ENCODE measurements at regions not wholly inside any gene's neighbourhood (a gene's known extent, or its start where the extent isn't known, plus 50 kb on each side); places are given as distances from the start of the nearest gene placed in this dataset.

GRCh38 chr9:73736270-73736669, 584.6 kb downstream of the ANXA1 start:
- TF ChIP-seq CTCF (IDR thresholded peaks at IDR 0.05; ENCODE audit: insufficient read depth, low read depth, low read length, missing control alignments): no peak

GRCh38 chr9:73738741-73739530, 587.3 kb downstream of the ANXA1 start:
- DNase-seq (ENCODE audit: low read depth): no peak
- no peak overlapping the region for H3K4me3 ChIP-seq (ENCODE audit: low read depth, low read length)
- no peak for TF ChIP-seq CTCF (IDR thresholded peaks at IDR 0.05; ENCODE audit: insufficient read depth, low read depth, low read length, missing control alignments)

More at GRCh38 chr9:73736270-73736669, 584.6 kb downstream of the ANXA1 start:
- DNase-seq (ENCODE audit: low read depth): no peak
- no peak overlapping the region for H3K4me3 ChIP-seq (ENCODE audit: low read depth, low read length)

- no peak for TF ChIP-seq CTCF (IDR thresholded peaks at IDR 0.05; ENCODE audit: insufficient read depth, low read depth, low read length, missing control alignments)
- H3K4me3 ChIP-seq (ENCODE audit: low read depth, low read length): no peak overlapping the region
- DNase-seq (ENCODE audit: low read depth): no peak
Measured at GRCh38 chr9:73741316-73741715, 589.7 kb downstream of the ANXA1 start.

- DNase-seq (ENCODE audit: low read depth): no peak
- TF ChIP-seq CTCF (IDR thresholded peaks at IDR 0.05; ENCODE audit: insufficient read depth, low read depth, low read length, missing control alignments): no peak
- H3K4me3 ChIP-seq (ENCODE audit: low read depth, low read length): no peak overlapping the region
Measured at GRCh38 chr9:73742412-73742811, 590.7 kb downstream of the ANXA1 start.

GRCh38 chr9:73743826-73744225, 592.2 kb downstream of the ANXA1 start:
- no peak overlapping the region for H3K4me3 ChIP-seq (ENCODE audit: low read depth, low read length)
- no peak for TF ChIP-seq CTCF (IDR thresholded peaks at IDR 0.05; ENCODE audit: insufficient read depth, low read depth, low read length, missing control alignments)
- no peak for DNase-seq (ENCODE audit: low read depth)

GRCh38 chr9:73745598-73745997, 593.9 kb downstream of the ANXA1 start:
- DNase-seq (ENCODE audit: low read depth): no peak
- no peak for TF ChIP-seq CTCF (IDR thresholded peaks at IDR 0.05; ENCODE audit: insufficient read depth, low read depth, low read length, missing control alignments)
- no peak overlapping the region for H3K4me3 ChIP-seq (ENCODE audit: low read depth, low read length)

GRCh38 chr9:73753171-73753570, 601.5 kb downstream of the ANXA1 start:
- H3K4me3 ChIP-seq (ENCODE audit: low read depth, low read length): no peak overlapping the region
- no peak for TF ChIP-seq CTCF (IDR thresholded peaks at IDR 0.05; ENCODE audit: insufficient read depth, low read depth, low read length, missing control alignments)
- DNase-seq (ENCODE audit: low read depth): no peak
